IMR-90 (cell line): ENCODE measurements at regions not wholly inside any gene's neighbourhood (a gene's known extent, or its start where the extent isn't known, plus 50 kb on each side); places are given as distances from the start of the nearest gene placed in this dataset.

Experiments used
- ATAC-seq: fragments of 200-7000 bp; cut with Tn5 transposase; 2 replicates; pipeline ENCODE4 v1.9.1; 2020; ENCODE audit warnings: low read depth, mild to moderate bottlenecking, moderate library complexity
- BruUV-seq: library from RNA; stranded (reverse); fragments of 400-500 nt; replicated peaks from 2 replicates; lab custom pipeline; 2021; lab: Mats Ljungman, UMichigan
- CTCF ChIA-PET: fragments of 300-600 bp; formaldehyde crosslinking; extraction: SDS; loops from one replicate; lab custom pipeline; 2021; ENCODE audit warnings: antibody characterized with exemption; lab: Yijun Ruan, JAX
- POLR2A ChIA-PET: fragments of 300-600 bp; sonication (Branson Sonifier 250); formaldehyde crosslinking; loops from one replicate; lab custom pipeline; 2022; ENCODE audit warnings: antibody characterized with exemption; ENCODE audit not compliant: unreplicated experiment; lab: Charles Lee
- DNase-seq: peaks from one replicate; pipeline ENCODE4 v3.0.0; 2013
- H2AFZ ChIP-seq: replicated peaks from 2 replicates; pipeline ENCODE3; 2013; ENCODE audit warnings: low read length, mild to moderate bottlenecking; ENCODE audit not compliant: poor library complexity
- H2AK5ac ChIP-seq: 2 replicates; pipeline ENCODE4 v1.6.1; 2013; ENCODE audit warnings: low read depth, low read length, inconsistent platforms
- H2AK9ac ChIP-seq: replicated peaks from 2 replicates; pipeline ENCODE3; 2013; ENCODE audit warnings: mild to moderate bottlenecking, low read depth, low read length, moderate library complexity; ENCODE audit not compliant: poor library complexity
- H2BK120ac ChIP-seq: 2 replicates; pipeline ENCODE4 v1.6.1; 2013; ENCODE audit warnings: low read depth, low read length, inconsistent platforms
- H2BK15ac ChIP-seq: 3 replicates; pipeline ENCODE4 v1.6.1; 2013; ENCODE audit warnings: low read depth, low read length, inconsistent platforms
- H2BK20ac ChIP-seq: 2 replicates; pipeline ENCODE4 v1.6.1; 2013; ENCODE audit warnings: low read depth, mild to moderate bottlenecking, inconsistent platforms, low read length, moderate library complexity
- H2BK5ac ChIP-seq: 2 replicates; pipeline ENCODE4 v1.6.1; 2013; ENCODE audit warnings: mild to moderate bottlenecking, low read depth, low read length, inconsistent platforms; ENCODE audit not compliant: poor library complexity, severe bottlenecking
- H3K14ac ChIP-seq: replicated peaks from 2 replicates; pipeline ENCODE4 v1.6.1; 2013; ENCODE audit warnings: low read depth, low read length, inconsistent platforms
- H3K18ac ChIP-seq: 2 replicates; pipeline ENCODE4 v1.6.1; 2013; ENCODE audit warnings: low read depth, low read length, control low read depth
- H3K23ac ChIP-seq: 2 replicates; pipeline ENCODE4 v1.6.1; 2013; ENCODE audit warnings: low read depth, low read length, inconsistent platforms
- H3K27ac ChIP-seq: 2 replicates; pipeline ENCODE4 v1.5.1; 2013; ENCODE audit warnings: mild to moderate bottlenecking, control low read depth, low read length; ENCODE audit not compliant: insufficient read depth
- H3K27me3 ChIP-seq: 2 replicates; pipeline ENCODE4 v1.6.1; 2013; ENCODE audit warnings: low read length; ENCODE audit not compliant: control insufficient read depth, insufficient read depth
- H3K36me3 ChIP-seq: 2 replicates; pipeline ENCODE4 v1.6.1; 2013; ENCODE audit warnings: low read length, mixed read lengths; ENCODE audit not compliant: control insufficient read depth, insufficient read depth
- H3K4ac ChIP-seq: 2 replicates; pipeline ENCODE4 v1.6.1; 2013; ENCODE audit warnings: low read depth, low read length, inconsistent platforms
- H3K4me1 ChIP-seq: 2 replicates; pipeline ENCODE4 v1.6.1; 2013; ENCODE audit warnings: low read length, mixed read lengths; ENCODE audit not compliant: control insufficient read depth, insufficient read depth
- H3K4me2 ChIP-seq: 2 replicates; pipeline ENCODE4 v1.6.1; 2013; ENCODE audit warnings: low read depth, mild to moderate bottlenecking, control low read depth, low read length, moderate library complexity
- H3K4me3 ChIP-seq: 2 replicates; pipeline ENCODE4 v1.5.1; 2013; ENCODE audit warnings: low read depth, mild to moderate bottlenecking, control low read depth, low read length, moderate library complexity; ENCODE audit not compliant: insufficient read depth
- H3K56ac ChIP-seq: 2 replicates; pipeline ENCODE4 v1.6.1; 2013; ENCODE audit warnings: low read length, inconsistent platforms; ENCODE audit not compliant: insufficient read depth; ENCODE audit errors: extremely low read depth
- H3K79me1 ChIP-seq, 2 experiments: 2 replicates each; pipeline ENCODE4 v1.6.1; 2013; ENCODE audit warnings: low read length in 2 of 2, inconsistent platforms in 1 of 2, low read depth in 1 of 2
- H3K9ac ChIP-seq: 2 replicates; pipeline ENCODE4 v1.6.1; 2013; ENCODE audit warnings: low read depth, low read length, control low read depth
- H3K9me1 ChIP-seq: 2 replicates; pipeline ENCODE4 v1.6.1; 2013; ENCODE audit warnings: low read length, inconsistent platforms; ENCODE audit not compliant: insufficient read depth
- H3K9me3 ChIP-seq: 2 replicates; pipeline ENCODE4 v1.6.1; 2013; ENCODE audit warnings: low read length; ENCODE audit not compliant: control insufficient read depth, insufficient read depth
- H4K20me1 ChIP-seq: 2 replicates; pipeline ENCODE4 v1.6.1; 2013; ENCODE audit warnings: low read length, inconsistent platforms; ENCODE audit not compliant: insufficient read depth
- H4K5ac ChIP-seq: 2 replicates; pipeline ENCODE4 v1.6.1; 2013; ENCODE audit warnings: mild to moderate bottlenecking, low read depth, low read length, control low read depth
- H4K8ac ChIP-seq, 2 experiments: 2 replicates each; pipeline ENCODE4 v1.6.1; 2013; ENCODE audit warnings: low read depth in 2 of 2, low read length in 2 of 2, control low read depth in 1 of 2, inconsistent platforms in 1 of 2
- H4K91ac ChIP-seq: 2 replicates; pipeline ENCODE4 v1.6.1; 2013; ENCODE audit warnings: low read depth, low read length, inconsistent platforms; ENCODE audit not compliant: insufficient read depth
- BHLHE40 ChIP-seq: fragments of 150-350 bp; IDR thresholded peaks from 2 replicates; pipeline ENCODE4 v1.6.1; 2016; ENCODE audit warnings: mild to moderate bottlenecking, low read depth, low read length
- CEBPB ChIP-seq: IDR thresholded peaks from 2 replicates; pipeline ENCODE4 v1.6.1; 2012; ENCODE audit warnings: low read depth, low read length, improper control_type of control experiment
- CHD1 ChIP-seq: IDR thresholded peaks from 2 replicates; pipeline ENCODE4 v1.6.1; 2012; ENCODE audit warnings: low read depth, low read length, improper control_type of control experiment
- CTCF ChIP-seq: conservative IDR thresholded peaks from 2 replicates; pipeline ENCODE4 v1.5.1; 2012; ENCODE audit warnings: mild to moderate bottlenecking, low read depth, low read length, improper control_type of control experiment
- ELK1 ChIP-seq: fragments of 150-350 bp; IDR thresholded peaks from 2 replicates; pipeline ENCODE4 v1.6.1; 2016; ENCODE audit warnings: low read depth, mild to moderate bottlenecking, low read length, moderate library complexity, borderline replicate concordance
- FOS ChIP-seq: fragments of 150-350 bp; IDR thresholded peaks from 2 replicates; pipeline ENCODE4 v1.6.1; 2016; ENCODE audit warnings: low read depth, low read length
- MAFK ChIP-seq: IDR thresholded peaks from 2 replicates; pipeline ENCODE4 v1.6.1; 2012; ENCODE audit warnings: low read depth, low read length, improper control_type of control experiment
- MAZ ChIP-seq: IDR thresholded peaks from 2 replicates; pipeline ENCODE4 v1.6.1; 2012; ENCODE audit warnings: low read depth, mild to moderate bottlenecking, low read length, improper control_type of control experiment, moderate library complexity, borderline replicate concordance
- MXI1 ChIP-seq: IDR thresholded peaks from 2 replicates; pipeline ENCODE4 v1.6.1; 2012; ENCODE audit warnings: low read depth, mild to moderate bottlenecking, low read length, moderate library complexity, borderline replicate concordance
- NFE2L2 ChIP-seq: fragments of 150-350 bp; IDR thresholded peaks from 2 replicates; pipeline ENCODE4 v1.6.1; 2016; ENCODE audit warnings: low read depth, mild to moderate bottlenecking, low read length
- POLR2A ChIP-seq: IDR thresholded peaks from 2 replicates; pipeline ENCODE4 v1.6.1; 2012; ENCODE audit warnings: mild to moderate bottlenecking, low read depth, low read length
- RAD21 ChIP-seq: IDR thresholded peaks from 2 replicates; pipeline ENCODE4 v1.6.1; 2012; ENCODE audit warnings: low read length, improper control_type of control experiment
- RCOR1 ChIP-seq: IDR thresholded peaks from 2 replicates; pipeline ENCODE4 v1.6.1; 2012; ENCODE audit warnings: mild to moderate bottlenecking, low read length, improper control_type of control experiment; ENCODE audit not compliant: insufficient replicate concordance
- RFX5 ChIP-seq: IDR thresholded peaks from 2 replicates; pipeline ENCODE4 v1.8.0; 2012; ENCODE audit warnings: low read depth, mild to moderate bottlenecking, low read length, moderate library complexity
- SMC3 ChIP-seq: fragments of 150-350 bp; IDR thresholded peaks from 2 replicates; pipeline ENCODE4 v1.6.1; 2016; ENCODE audit warnings: low read depth, mild to moderate bottlenecking, antibody characterized with exemption, low read length, moderate library complexity
- USF2 ChIP-seq: fragments of 150-350 bp; IDR thresholded peaks from 2 replicates; pipeline ENCODE4 v1.6.1; 2017; ENCODE audit warnings: mild to moderate bottlenecking, antibody characterized with exemption, low read length, low read depth
- WGBS, 2 experiments: methylation state at CpG; one replicate each; pipeline versions ENCODE4 v1.1.5 to v1.1.7; 2013; ENCODE audit warnings: missing lambda C conversion rate in 2 of 2; ENCODE audit not compliant: insufficient read length in 1 of 2; ENCODE audit errors: extremely low coverage in 2 of 2; 5-methylcytosine and 5-hydroxymethylcytosine counted together
- dilution Hi-C: fragments of 300-500 bp; cut with HindIII; formaldehyde crosslinking; loops from one replicate; pipeline ENCODE4 v1.14.3; 2018; ENCODE audit warnings: low sequenced_read_pairs; ENCODE audit not compliant: unreplicated experiment
- in situ Hi-C: fragments of 300-500 bp; cut with MboI; formaldehyde crosslinking; loops from 3 replicates; pipeline ENCODE4 v1.14.3; 2019; ENCODE audit warnings: low sequenced_read_pairs, inconsistent platforms, mixed read lengths
- intact Hi-C: fragments of 100-400 bp; cut with micrococcal nuclease; formaldehyde crosslinking; loops from 2 replicates; pipeline ENCODE4 v1.10.0; 2022

- H2BK15ac ChIP-seq: no peak overlapping the region
- no peak overlapping the region for H2BK5ac ChIP-seq
- H3K14ac ChIP-seq: no peak overlapping the region
- H3K9me3 ChIP-seq: no peaks in the 10 kb centered on the region
- H3K18ac ChIP-seq: no peak overlapping the region
- dilution Hi-C loops (no loop called here), in situ Hi-C loops (no loop called here), intact Hi-C loops (no loop called here)
- H2AFZ ChIP-seq: no peak overlapping the region
- ChIA-PET CTCF (interaction anchor here (0.6 kb wide), 1 partner anchor 14 kb away, joined by 3 read pairs; no protein-coding TSS in a partner anchor), POLR2A (no interaction called here)
- DNase-seq (no peak), ATAC-seq (no peak; the same call in 1 of the 2 replicates)
- no peak overlapping the region for H3K27ac ChIP-seq
- WGBS, 2 experiments: no CpG with 5 or more reads among the region's 5 CpGs
- H3K9ac ChIP-seq: no peak overlapping the region
- no peak overlapping the region for H2BK120ac ChIP-seq
- no peak overlapping the region for H3K4me3 ChIP-seq
- no peak overlapping the region for H4K5ac ChIP-seq
- no peak overlapping the region for H3K4me2 ChIP-seq
- H3K23ac ChIP-seq: no peak overlapping the region
- no peaks in the 10 kb centered on the region for H3K4me1 ChIP-seq
- no peak overlapping the region for H4K8ac ChIP-seq
- H3K79me1 ChIP-seq: no peaks in the 10 kb centered on the region
- no peak overlapping the region for H3K4ac ChIP-seq
- H3K56ac ChIP-seq: no peak overlapping the region
- no peaks in the 10 kb centered on the region for H3K9me1 ChIP-seq
- H2BK20ac ChIP-seq: no peak overlapping the region
- no peaks in the 10 kb centered on the region for H3K36me3 ChIP-seq
- BruUV-seq: no TSS peak
- H4K20me1 ChIP-seq: no peaks in the 10 kb centered on the region
- no peak overlapping the region for H4K91ac ChIP-seq
- H2AK9ac ChIP-seq: no peak overlapping the region
- TF ChIP-seq FOS: no peak
- no peak for TF ChIP-seq CEBPB
- no peak for TF ChIP-seq CTCF
- TF ChIP-seq CHD1: no peak
- TF ChIP-seq RCOR1: no peak
- TF ChIP-seq RFX5: no peak
- no peak for TF ChIP-seq SMC3
- TF ChIP-seq NFE2L2: no peak
- TF ChIP-seq BHLHE40: no peak
- no peak for TF ChIP-seq POLR2A
- TF ChIP-seq MAZ: no peak
- TF ChIP-seq RAD21: no peak
- TF ChIP-seq USF2: no peak
- TF ChIP-seq ELK1: no peak
- TF ChIP-seq MXI1: no peak
- TF ChIP-seq MAFK: no peak
- no peak overlapping the region for H2AK5ac ChIP-seq
- peaks cover 10% of the 10 kb centered on the region; the same call in 1 of the 2 replicates for H3K27me3 ChIP-seq
Measured at GRCh38 chr1:212526111-212526491, 82.5 kb upstream of the ATF3 start.
